GM12878 (cell line): ENCODE measurements at regions not wholly inside any gene's neighbourhood (a gene's known extent, or its start where the extent isn't known, plus 50 kb on each side); places are given as distances from the start of the nearest gene placed in this dataset.
"Not testable (repeated sequence)": the region's sequence is repeated elsewhere in the genome, so short reads cannot be mapped to it uniquely, and the experiment has no call there.

Source experiments
- CEBPB ChIP-seq, 2 experiments: fragments of 150-350 bp in 1 of 2; IDR thresholded peaks; 2 replicates each; pipeline ENCODE4 v1.6.1; 2012 to 2014; ENCODE audit warnings: low read depth in 2 of 2, low read length in 2 of 2, borderline replicate concordance in 1 of 2, inconsistent platforms in 1 of 2
- CTCF ChIP-seq, 3 experiments: IDR thresholded peaks in 2 of 3; conservative IDR thresholded peaks in 1 of 3; 2 replicates each; pipeline ENCODE4 v1.5.1; 2011; ENCODE audit warnings: low read depth in 3 of 3, low read length in 3 of 3, mild to moderate bottlenecking in 3 of 3, control low read depth in 2 of 3, moderate library complexity in 2 of 3, inconsistent platforms in 1 of 3, mixed read lengths in 1 of 3; ENCODE audit not compliant: control insufficient read depth in 2 of 3, insufficient read depth in 1 of 3; ENCODE audit errors: extremely low read depth in 1 of 3
- POLR2A ChIP-seq: IDR thresholded peaks from 2 replicates; pipeline ENCODE4 v1.6.1; 2011; ENCODE audit warnings: low read depth, mild to moderate bottlenecking, low read length
- POLR2AphosphoS5 ChIP-seq: IDR thresholded peaks from 2 replicates; pipeline ENCODE4 v1.6.1; 2011; ENCODE audit warnings: mild to moderate bottlenecking, low read length, inconsistent platforms
- TF ChIP-seq, protein P1 (sequence below): IDR thresholded peaks from 2 replicates; pipeline ENCODE4 v1.6.1; 2012; ENCODE audit warnings: mild to moderate bottlenecking, low read depth, low read length

GRCh38 chr9:63876380-63876779, 1408.6 kb downstream of the FOXD4L5 start:
- TF ChIP-seq CTCF (IDR thresholded peaks at IDR 0.05 in 2 of 3, conservative IDR thresholded peaks at IDR 0.05 in 1 of 3; ENCODE audit: control insufficient read depth in 2 of 3, extremely low read depth in 1 of 3, insufficient read depth in 1 of 3, low read depth in 3 of 3, low read length in 3 of 3); CEBPB (IDR thresholded peaks at IDR 0.05; ENCODE audit: borderline replicate concordance in 1 of 2, low read depth in 2 of 2, low read length in 2 of 2); POLR2A; POLR2AphosphoS5: not testable (repeated sequence)
- TF ChIP-seq, protein P1, sequence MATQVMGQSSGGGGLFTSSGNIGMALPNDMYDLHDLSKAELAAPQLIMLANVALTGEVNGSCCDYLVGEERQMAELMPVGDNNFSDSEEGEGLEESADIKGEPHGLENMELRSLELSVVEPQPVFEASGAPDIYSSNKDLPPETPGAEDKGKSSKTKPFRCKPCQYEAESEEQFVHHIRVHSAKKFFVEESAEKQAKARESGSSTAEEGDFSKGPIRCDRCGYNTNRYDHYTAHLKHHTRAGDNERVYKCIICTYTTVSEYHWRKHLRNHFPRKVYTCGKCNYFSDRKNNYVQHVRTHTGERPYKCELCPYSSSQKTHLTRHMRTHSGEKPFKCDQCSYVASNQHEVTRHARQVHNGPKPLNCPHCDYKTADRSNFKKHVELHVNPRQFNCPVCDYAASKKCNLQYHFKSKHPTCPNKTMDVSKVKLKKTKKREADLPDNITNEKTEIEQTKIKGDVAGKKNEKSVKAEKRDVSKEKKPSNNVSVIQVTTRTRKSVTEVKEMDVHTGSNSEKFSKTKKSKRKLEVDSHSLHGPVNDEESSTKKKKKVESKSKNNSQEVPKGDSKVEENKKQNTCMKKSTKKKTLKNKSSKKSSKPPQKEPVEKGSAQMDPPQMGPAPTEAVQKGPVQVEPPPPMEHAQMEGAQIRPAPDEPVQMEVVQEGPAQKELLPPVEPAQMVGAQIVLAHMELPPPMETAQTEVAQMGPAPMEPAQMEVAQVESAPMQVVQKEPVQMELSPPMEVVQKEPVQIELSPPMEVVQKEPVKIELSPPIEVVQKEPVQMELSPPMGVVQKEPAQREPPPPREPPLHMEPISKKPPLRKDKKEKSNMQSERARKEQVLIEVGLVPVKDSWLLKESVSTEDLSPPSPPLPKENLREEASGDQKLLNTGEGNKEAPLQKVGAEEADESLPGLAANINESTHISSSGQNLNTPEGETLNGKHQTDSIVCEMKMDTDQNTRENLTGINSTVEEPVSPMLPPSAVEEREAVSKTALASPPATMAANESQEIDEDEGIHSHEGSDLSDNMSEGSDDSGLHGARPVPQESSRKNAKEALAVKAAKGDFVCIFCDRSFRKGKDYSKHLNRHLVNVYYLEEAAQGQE, result not testable (repeated sequence)
